NCI-H2227 (cell line): ENCODE measurements at regions not wholly inside any gene's neighbourhood (a gene's known extent, or its start where the extent isn't known, plus 50 kb on each side); places are given as distances from the start of the nearest gene placed in this dataset.
"Not testable (repeated sequence)": the region's sequence is repeated elsewhere in the genome, so short reads cannot be mapped to it uniquely, and the experiment has no call there.

Source experiments
- DNase-seq: peaks from one replicate; lab custom pipeline; 2025; ENCODE audit not compliant: unreplicated experiment; lab: John Stamatoyannopoulos, UW

DNA sequence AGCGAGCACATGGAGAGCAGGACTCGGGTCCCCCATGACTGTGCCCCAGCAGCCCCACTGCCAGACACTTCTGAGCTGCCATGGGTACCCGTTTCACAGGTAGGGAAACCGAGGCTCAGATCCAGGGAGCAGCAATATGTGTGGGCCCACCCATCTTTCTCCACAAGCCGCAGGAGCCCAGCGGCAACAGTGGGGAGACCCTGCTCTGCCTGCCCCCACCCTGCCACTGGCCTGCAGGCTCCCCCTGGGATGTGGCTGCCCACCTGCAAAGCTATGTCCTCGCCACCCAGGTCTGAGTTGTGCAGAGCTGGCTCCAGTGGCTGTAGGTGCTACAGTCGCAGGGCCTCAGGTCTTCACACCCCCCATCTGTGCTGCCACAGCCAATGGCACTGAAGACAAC, 50.6 kb upstream of the C1QTNF9B start:
- DNase-seq = no peak

GRCh38 chr13:23949200-23949599, 51.9 kb upstream of the C1QTNF9B start:
- no peak for DNase-seq

GRCh38 chr13:23949736-23950135, 52.4 kb upstream of the C1QTNF9B start:
- DNase-seq = no peak

- no peak for DNase-seq
Measured at GRCh38 chr13:23950736-23951510, 53.6 kb upstream of the C1QTNF9B start.

GRCh38 chr13:23952796-23953195, 55.5 kb upstream of the C1QTNF9B start:
- no peak for DNase-seq

DNA sequence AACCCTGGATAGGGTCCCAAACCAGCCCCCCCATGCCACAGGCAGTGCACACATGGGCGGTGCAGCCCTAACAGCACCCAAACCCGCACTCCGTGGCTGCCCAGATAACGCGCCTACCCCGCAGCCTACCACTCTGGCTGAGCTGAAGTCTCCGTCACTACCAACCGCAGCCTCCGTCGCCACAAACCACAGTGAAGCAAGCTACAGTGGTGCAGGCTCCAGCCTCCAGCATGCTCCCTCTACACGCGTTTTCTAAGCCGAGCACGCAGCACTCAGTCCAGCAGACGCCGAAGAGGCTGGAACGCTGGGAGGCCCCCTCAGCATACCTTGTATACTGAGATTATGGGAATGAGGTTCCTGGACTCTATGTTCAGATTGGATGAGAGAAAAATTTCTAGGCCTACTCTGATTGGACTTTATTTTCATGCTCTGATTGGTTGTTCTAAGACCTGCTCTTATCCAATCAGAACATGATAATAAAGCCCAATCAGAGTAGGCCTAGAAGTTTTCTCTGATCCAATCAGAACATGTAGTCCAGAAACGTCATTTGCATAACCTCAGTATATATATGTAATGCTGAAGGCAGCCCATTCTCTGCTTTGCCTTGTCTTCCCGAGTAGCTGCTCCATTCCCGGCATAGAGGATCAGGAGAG, 56.7 kb upstream of the C1QTNF9B start:
- no peak for DNase-seq

DNA sequence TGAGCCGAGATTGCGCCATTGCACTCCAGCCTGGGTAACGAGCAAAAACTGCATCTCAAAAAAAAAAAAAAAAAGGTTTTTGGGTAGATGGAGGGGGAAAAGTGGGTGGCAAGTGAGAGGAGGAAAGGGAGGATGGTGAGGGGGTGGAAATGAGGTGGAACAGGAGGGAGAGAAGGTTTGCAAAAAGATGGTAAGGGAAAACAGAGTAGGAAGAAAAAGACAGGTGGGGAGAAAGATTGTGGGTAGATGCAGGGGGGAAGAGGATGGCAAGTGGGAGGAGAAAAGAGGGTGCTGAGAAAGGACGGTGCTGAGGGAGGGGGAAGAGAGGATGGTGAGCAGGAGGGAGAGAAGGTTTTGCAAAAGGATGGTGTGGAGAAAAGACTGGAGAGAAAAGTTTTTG, 57.8 kb upstream of the C1QTNF9B start:
- DNase-seq = no peak

GRCh38 chr13:23956106-23956505, 58.8 kb upstream of the C1QTNF9B start:
- DNase-seq = no peak

DNA sequence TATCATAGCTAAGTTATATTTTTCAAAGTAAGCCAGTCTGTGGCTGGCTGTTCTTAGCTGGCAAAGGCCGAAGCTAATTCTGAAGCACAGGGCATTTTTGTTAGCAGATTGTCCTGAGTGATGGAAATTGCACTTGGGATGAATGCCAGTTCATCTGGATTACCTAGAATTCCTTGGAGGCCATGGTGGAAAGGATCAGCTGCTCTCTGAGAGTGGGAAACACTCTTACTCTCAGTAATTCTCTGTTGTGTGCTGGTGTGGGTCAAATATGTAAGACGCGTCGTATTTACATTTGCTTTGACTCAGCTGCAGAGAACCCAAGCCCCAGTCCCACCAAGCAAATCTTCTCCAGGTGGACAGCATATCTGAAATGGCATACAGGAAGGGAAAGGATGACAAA, 60.7 kb upstream of the C1QTNF9B start:
- DNase-seq = no peak

- no peak for DNase-seq
Measured at GRCh38 chr13:23959231-23959862, 62.0 kb upstream of the C1QTNF9B start.

GRCh38 chr13:23960566-23961156, 63.4 kb upstream of the C1QTNF9B start:
- peak; percentile 42 for DNase-seq

DNA sequence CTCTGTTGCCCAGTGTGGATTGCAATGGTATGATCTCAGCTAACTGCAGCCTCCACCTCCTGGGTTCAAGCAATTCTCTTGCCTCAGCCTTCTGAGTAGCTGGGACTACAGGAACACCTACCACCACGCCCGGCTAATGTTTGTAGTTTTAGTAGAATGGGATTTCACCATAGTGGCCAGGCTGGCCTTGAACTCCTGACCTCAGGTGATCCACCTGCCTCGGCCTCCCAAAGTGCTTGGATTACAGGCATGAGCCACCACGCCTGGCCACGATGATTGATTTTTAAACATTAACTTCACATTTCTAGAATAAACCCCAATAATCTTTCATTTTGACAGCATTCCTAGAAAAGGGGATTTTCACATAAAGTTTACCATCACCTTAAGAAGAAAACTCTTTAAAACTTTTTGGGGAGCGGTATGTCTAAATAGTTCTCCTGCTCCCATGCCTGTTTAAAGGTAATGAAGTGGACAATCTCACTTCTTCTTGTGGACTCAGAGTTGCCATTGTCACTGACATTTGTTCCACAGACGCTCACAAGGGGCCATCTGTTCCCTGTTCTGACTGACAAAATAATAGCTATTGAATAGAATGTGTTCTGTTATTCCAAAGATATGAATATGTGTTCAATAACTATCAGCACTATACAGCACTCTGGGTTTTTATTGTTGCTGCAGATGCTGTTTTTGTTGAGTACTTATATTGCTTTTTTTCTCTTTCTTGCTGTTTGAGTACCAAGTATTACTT, 66.1 kb upstream of the C1QTNF9B start:
- DNase-seq = no peak

DNA sequence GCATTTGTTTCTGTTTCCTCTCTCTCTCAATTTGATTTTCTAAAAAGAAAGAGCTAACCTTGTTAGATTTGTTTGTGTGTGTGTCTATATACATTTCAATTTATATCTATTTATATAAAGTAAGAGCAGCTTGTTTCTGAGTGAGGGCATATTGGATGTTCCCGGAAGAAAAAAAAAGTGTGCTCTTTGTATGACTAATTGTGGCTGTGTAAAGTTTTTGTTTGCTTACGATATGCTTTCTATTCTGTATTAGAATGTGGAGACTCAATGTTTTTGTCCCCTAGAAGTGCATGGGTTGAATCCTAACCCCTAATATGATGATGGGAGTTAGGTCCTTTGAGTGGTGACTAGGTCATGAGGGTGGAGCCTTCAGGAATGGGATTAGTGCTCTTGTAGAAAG, 66.6 kb upstream of the C1QTNF9B start:
- no peak for DNase-seq

DNA sequence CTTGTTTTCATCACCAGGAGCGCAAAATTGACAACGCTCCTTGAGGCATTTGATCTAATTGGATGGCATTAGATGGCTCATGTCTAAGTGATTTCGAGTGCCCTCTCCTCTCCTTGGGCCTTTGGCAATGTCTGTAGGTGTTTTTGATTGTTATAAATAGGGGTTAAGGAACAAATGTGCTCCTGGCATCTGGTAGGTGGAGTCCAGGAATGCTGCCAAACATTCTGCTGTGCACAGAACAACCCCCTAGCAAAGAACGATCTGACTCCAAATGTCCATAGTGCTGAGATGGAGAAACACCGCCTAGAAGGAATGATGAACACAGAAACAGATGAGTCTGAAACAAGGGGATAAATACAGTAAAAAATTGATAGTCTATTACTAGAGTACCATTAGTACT, 68.0 kb upstream of the C1QTNF9B start:
- peak; percentile 30 for DNase-seq

- no peak for DNase-seq
Measured at GRCh38 chr13:23966221-23966690, 69.0 kb upstream of the C1QTNF9B start.

GRCh38 chr13:23966691-23967615, 69.7 kb upstream of the C1QTNF9B start:
- DNase-seq = no peak

DNA sequence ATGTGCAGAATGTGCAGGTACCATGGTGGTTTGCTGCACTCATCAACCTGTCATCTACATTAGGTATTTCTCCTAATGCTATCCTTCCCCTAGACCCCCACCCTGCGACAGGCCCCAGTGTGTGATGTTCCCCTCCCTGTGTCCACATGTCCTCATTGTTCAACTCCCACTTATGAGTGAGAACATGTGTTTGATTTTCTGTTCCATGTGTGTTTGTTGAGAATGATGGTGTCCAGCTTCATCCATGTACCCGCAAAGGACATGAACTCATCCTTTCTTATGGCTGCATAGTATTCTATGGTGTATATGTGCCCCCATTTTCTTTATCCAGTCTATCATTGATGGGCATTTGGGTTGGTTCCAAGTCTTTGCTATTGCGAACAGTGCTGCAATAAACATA, 70.5 kb upstream of the C1QTNF9B start:
- not testable (repeated sequence) for DNase-seq

- no peak for DNase-seq
Measured at GRCh38 chr13:23969647-23970046, 72.3 kb upstream of the C1QTNF9B start.

- peak; percentile 43 for DNase-seq
Measured at GRCh38 chr13:23979361-23980159, 82.3 kb upstream of the C1QTNF9B start.
